Fibroblast of villous mesenchyme (primary cell): ENCODE measurements at regions not wholly inside any gene's neighbourhood (a gene's known extent, or its start where the extent isn't known, plus 50 kb on each side); places are given as distances from the start of the nearest gene placed in this dataset.
"Not testable (repeated sequence)": the region's sequence is repeated elsewhere in the genome, so short reads cannot be mapped to it uniquely, and the experiment has no call there.

Experiments
- DNase-seq: peaks from one replicate; pipeline ENCODE4 v3.0.0-alpha.2; 2010; ENCODE audit warnings: low read depth
- H3K4me3 ChIP-seq: 2 replicates; pipeline ENCODE4 v1.5.1; 2011; ENCODE audit warnings: low read depth, mild to moderate bottlenecking, low read length
- TF ChIP-seq, protein P1 (sequence below): IDR thresholded peaks from 2 replicates; pipeline ENCODE4 v1.5.1; 2012; ENCODE audit warnings: low read depth, mild to moderate bottlenecking, low read length; ENCODE audit not compliant: insufficient read depth

- DNase-seq: no peak
- TF ChIP-seq, protein P1, sequence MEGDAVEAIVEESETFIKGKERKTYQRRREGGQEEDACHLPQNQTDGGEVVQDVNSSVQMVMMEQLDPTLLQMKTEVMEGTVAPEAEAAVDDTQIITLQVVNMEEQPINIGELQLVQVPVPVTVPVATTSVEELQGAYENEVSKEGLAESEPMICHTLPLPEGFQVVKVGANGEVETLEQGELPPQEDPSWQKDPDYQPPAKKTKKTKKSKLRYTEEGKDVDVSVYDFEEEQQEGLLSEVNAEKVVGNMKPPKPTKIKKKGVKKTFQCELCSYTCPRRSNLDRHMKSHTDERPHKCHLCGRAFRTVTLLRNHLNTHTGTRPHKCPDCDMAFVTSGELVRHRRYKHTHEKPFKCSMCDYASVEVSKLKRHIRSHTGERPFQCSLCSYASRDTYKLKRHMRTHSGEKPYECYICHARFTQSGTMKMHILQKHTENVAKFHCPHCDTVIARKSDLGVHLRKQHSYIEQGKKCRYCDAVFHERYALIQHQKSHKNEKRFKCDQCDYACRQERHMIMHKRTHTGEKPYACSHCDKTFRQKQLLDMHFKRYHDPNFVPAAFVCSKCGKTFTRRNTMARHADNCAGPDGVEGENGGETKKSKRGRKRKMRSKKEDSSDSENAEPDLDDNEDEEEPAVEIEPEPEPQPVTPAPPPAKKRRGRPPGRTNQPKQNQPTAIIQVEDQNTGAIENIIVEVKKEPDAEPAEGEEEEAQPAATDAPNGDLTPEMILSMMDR: no peak
- no peak overlapping the region for H3K4me3 ChIP-seq
Observed at GRCh38 chr6:160804639-160805038, 102.6 kb downstream of the PLG start.

DNA sequence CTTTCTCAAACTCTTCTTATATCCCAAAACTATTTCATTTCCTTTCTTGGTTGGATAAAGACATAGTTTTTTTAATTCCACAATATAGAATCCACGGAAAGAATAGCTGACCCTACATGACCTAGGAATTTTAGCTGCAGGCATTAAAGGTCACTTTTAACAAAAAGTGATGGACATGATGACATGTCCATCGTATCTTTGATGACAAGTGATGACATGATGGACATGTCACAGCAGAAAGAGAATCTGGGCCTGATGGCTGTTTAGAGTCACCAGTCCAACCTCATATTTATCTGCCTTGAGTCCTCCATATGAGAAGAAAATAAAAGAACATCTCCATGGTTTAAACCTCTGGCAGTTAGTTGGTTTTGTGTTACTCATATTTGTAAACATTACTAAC lies 106.2 kb downstream of the PLG start:
- DNase-seq: no peak
- H3K4me3 ChIP-seq: no peak overlapping the region
- TF ChIP-seq, protein P1: no peak

DNA sequence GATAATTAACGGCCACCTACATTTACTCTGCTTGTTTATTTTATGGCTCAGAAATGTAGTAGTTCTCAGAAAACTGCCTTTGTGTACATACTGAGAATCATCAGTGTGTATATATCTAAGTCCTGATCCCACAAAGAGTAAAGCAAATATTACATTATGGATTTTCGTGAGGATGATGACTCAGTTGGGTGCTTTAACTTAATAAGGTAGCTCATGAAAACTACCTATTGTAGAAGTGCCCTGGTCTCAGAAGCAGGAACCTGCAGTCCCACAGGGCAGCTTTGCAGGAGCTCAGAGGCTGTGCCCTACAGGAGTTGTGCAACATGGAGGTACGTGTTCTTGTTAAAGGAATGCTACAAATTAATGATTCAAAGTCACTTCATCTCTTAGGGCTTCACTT lies 108.2 kb downstream of the PLG start:
- no peak for DNase-seq
- TF ChIP-seq, protein P1: no peak
- no peak overlapping the region for H3K4me3 ChIP-seq

DNA sequence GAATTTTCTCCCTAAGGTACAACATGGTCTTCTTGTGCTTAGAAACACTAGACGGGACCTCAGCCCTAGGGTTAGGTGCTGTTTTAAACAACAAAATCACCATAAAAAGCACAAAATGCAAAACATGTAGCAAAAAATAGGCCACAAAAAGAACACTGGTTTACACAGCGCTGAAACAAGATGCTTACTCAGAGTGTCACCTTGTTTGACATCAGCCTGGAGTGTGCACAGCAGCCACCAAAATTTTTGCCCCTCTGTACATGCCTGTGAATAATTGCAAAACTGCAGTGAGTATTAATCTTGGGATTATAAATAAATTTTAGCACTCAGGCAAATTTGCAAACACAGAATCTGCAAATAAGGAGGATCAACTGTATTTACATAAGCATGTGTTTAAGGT lies 110.1 kb downstream of the PLG start:
- TF ChIP-seq, protein P1: no peak
- no peak for DNase-seq
- no peak overlapping the region for H3K4me3 ChIP-seq

DNA sequence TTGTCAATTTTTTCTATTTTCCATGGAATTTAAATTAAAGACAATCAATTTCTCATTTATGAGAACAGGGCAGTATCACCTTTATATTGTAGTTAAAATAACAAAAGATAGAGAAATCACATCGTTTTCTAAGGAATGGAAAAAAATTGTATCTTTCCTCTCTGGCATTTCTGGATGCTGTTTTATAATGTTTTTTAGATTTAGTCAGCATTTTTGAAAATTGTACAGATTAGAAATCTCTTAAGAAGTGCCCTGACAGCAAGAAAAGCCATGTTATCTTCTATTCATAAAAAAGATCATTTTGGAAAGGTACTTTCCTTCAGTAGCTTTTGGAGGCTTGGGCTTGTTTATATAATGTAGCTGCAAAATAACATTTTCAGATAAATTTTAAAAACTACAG lies 116.9 kb downstream of the PLG start:
- TF ChIP-seq, protein P1: no peak
- no peak for DNase-seq
- no peak overlapping the region for H3K4me3 ChIP-seq

DNA sequence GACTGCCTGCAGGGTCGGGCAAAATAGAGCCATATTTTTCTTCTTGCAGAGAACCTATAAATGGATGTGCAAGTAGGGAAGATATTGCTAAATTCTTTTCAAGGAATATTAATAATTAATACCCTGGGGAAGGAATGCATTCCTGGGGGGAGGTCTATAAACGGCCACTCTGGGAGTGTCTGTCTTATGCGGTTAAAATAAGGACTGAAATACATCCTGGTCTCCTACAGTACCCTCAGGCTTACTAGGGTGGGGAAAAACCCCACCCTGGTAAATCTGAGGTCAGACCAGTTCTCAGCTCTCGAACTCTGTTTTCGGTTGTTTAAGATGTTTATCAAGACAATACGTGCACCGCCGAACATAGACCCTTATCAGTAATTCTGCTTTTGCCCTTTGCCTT lies 118.6 kb downstream of the PLG start:
- H3K4me3 ChIP-seq, DNase-seq: not testable (repeated sequence)

DNA sequence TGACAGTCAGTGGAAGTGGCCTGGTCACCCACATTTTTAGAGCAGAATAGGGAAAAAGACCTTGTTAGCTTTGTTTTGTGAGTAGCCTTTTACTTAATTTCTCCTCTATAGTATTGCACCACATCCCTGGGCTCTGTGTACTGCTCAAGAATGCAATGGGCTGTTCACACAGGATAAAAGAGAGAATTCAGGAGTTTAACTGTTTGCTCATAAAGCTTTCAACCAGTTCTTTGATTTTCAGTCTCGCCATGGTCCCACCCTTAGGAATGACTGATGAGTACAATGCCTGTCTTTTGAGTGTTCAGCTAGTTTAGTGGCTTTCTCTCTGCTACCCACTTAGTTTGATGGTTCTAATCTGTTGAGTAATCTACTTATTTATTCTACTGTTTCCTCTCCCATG lies 129.7 kb downstream of the PLG start:
- TF ChIP-seq, protein P1: no peak
- no peak for DNase-seq
- H3K4me3 ChIP-seq: no peak overlapping the region
